Type B pancreatic cell (in vitro differentiated cells): ENCODE measurements at regions not wholly inside any gene's neighbourhood (a gene's known extent, or its start where the extent isn't known, plus 50 kb on each side); places are given as distances from the start of the nearest gene placed in this dataset.
"Not testable (repeated sequence)": the region's sequence is repeated elsewhere in the genome, so short reads cannot be mapped to it uniquely, and the experiment has no call there.

ENCODE experiments used
- DNase-seq: peaks from one replicate; pipeline ENCODE4 v3.0.0; 2021; ENCODE audit warnings: mixed read lengths; ENCODE audit not compliant: unreplicated experiment; ENCODE audit errors: extremely low spot score
- H3K27ac Mint-ChIP-seq: 2 replicates; pipeline ENCODE4 v1.8.0; 2021; ENCODE audit warnings: mild to moderate bottlenecking, mixed read lengths
- H3K27me3 Mint-ChIP-seq: 2 replicates; pipeline ENCODE4 v1.8.0; 2021; ENCODE audit warnings: mixed read lengths
- H3K36me3 Mint-ChIP-seq: 2 replicates; pipeline ENCODE4 v1.8.0; 2021; ENCODE audit warnings: mixed read lengths
- H3K4me1 Mint-ChIP-seq: one replicate; pipeline ENCODE4 v1.8.0; 2021; ENCODE audit warnings: mixed read lengths; ENCODE audit not compliant: unreplicated experiment
- H3K4me3 Mint-ChIP-seq: 2 replicates; pipeline ENCODE4 v1.8.0; 2021; ENCODE audit warnings: mild to moderate bottlenecking, mixed read lengths
- H3K9me3 Mint-ChIP-seq: 2 replicates; pipeline ENCODE4 v1.8.0; 2021; ENCODE audit warnings: mixed read lengths
- TF ChIP-seq, protein P1 (sequence below): fragments of 200-600 bp; sonication (generic); conservative IDR thresholded peaks from 2 replicates; pipeline ENCODE4 v1.5.0; 2021; ENCODE audit warnings: antibody characterized with exemption, mild to moderate bottlenecking

DNA sequence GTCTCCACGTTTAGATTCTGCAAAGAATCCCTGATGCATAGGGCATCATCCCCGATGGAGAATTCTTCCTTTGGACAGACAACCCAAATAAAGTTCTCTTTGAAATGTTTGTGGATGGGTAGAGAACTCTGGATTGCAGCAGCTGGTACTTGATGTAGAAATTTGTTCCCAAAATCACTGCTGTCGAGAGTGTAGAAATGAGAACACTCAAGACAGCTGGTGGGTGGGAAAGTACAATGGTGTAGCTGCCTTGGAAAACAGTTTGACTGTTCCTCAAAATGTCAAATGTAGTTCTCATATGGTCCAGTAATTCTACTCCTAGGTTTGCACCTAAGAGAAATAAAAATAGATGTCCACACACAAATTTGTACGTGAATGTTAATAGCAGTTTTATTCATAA, 671.5 kb upstream of the TMEM132C start:
- TF ChIP-seq, protein P1, sequence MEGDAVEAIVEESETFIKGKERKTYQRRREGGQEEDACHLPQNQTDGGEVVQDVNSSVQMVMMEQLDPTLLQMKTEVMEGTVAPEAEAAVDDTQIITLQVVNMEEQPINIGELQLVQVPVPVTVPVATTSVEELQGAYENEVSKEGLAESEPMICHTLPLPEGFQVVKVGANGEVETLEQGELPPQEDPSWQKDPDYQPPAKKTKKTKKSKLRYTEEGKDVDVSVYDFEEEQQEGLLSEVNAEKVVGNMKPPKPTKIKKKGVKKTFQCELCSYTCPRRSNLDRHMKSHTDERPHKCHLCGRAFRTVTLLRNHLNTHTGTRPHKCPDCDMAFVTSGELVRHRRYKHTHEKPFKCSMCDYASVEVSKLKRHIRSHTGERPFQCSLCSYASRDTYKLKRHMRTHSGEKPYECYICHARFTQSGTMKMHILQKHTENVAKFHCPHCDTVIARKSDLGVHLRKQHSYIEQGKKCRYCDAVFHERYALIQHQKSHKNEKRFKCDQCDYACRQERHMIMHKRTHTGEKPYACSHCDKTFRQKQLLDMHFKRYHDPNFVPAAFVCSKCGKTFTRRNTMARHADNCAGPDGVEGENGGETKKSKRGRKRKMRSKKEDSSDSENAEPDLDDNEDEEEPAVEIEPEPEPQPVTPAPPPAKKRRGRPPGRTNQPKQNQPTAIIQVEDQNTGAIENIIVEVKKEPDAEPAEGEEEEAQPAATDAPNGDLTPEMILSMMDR: no peak
- peaks cover 40% of the 10 kb centered on the region for H3K4me1 Mint-ChIP-seq
- H3K9me3 Mint-ChIP-seq: no peaks in the 10 kb centered on the region
- no peak overlapping the region for H3K27ac Mint-ChIP-seq
- H3K4me3 Mint-ChIP-seq: no peak overlapping the region
- DNase-seq: no peak
- H3K27me3 Mint-ChIP-seq: peaks cover 8% of the 10 kb centered on the region
- H3K36me3 Mint-ChIP-seq: no peaks in the 10 kb centered on the region

DNA sequence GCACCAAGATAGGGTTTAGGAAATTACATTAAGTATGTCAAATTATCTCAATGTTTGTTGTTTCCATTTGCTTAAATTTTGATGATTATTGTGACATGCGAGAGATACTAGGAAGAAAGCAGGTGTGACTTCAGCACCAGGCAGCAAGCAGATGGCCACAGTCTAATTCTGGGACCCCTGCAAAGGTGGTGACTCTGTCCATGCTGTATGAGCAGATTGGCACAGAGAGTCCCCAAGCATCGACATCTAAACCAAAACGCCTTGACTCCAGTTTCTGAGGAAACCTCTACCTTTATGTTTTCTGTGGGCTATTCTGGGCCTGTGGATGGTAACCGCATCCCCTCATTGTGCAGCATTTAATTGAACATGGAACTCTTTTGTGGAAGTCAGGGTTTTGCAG, 670.1 kb upstream of the TMEM132C start:
- Mint-ChIP-seq H3K36me3 (no peaks in the 10 kb centered on the region), H3K4me3 (no peak overlapping the region), H3K4me1 (peaks cover 29% of the 10 kb centered on the region), H3K9me3 (no peaks in the 10 kb centered on the region), H3K27ac (no peak overlapping the region), H3K27me3 (peaks cover 6% of the 10 kb centered on the region)
- no peak for DNase-seq
- TF ChIP-seq, protein P1: no peak

DNA sequence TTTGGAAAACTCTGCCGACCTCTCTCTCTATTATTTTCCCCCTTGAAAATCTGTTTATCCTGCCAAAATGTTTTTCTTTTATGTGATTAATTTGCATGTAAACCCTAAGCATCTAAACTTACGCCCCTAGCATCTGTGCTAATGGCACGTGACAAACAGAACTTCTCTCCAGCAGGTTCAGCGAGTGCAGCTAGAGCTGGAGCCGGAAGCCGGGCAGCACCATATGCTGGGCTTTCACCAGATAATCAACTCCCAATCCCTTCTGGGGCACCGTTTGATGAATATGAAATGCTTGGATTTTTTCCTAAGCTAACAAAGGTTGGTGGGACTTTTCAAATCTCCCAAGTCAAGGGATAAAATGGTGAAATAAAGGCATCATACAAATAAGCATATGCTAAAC, 667.5 kb upstream of the TMEM132C start:
- no peaks in the 10 kb centered on the region for H3K27me3 Mint-ChIP-seq
- H3K36me3 Mint-ChIP-seq: no peaks in the 10 kb centered on the region
- peaks cover 9% of the 10 kb centered on the region for H3K4me1 Mint-ChIP-seq
- TF ChIP-seq, protein P1: no peak
- H3K9me3 Mint-ChIP-seq: no peaks in the 10 kb centered on the region
- no peak overlapping the region for H3K27ac Mint-ChIP-seq
- no peak for DNase-seq
- H3K4me3 Mint-ChIP-seq: no peak overlapping the region

DNA sequence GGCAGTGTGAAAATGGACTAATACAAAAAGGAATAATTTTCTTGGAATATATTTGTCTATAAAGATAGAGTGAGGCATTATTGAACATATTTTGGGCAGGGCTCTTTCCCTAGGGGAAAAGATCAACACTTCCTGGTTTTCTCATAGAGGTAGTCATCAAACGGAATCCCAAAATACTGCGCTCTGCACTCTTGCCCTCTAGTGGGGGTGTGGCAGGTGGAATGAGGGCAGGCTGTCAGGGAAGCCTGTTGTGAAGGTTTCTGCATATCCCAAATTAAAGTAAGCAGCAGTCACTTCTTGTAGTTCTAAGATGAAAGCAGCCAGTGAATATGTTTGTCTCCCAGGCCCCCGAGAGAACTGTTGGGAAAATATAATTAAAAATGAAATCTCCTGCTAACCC, 666.8 kb upstream of the TMEM132C start:
- Mint-ChIP-seq H3K4me3 (no peak overlapping the region), H3K4me1 (peaks cover under 1% of the 10 kb centered on the region), H3K27ac (no peak overlapping the region), H3K27me3 (no peaks in the 10 kb centered on the region), H3K36me3 (no peaks in the 10 kb centered on the region), H3K9me3 (no peaks in the 10 kb centered on the region)
- TF ChIP-seq, protein P1: no peak
- DNase-seq: no peak

DNA sequence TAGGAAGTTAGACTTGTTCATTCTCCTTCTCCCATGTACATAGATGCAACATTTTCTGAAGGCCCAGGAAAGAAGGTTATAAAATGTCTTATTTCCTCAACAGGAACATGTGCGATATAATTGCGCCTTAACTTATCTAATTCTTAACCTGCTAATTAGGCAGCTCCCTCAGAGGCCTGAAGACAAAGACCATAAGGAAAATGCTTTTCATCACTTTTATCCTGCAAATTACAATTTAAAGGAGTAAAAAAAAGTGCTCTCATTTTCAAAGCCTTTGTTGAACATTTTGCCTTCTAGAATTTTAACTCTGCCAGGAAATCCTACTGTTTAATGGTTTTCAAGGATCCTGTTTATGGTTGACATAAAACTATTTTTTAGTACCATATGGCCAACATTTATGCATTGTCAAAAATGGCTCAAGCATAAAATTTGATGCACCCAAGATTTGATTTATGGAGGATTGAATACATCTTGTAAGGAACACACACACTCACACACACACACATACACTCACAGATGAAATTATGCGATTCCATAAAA, 660.4 kb upstream of the TMEM132C start:
- Mint-ChIP-seq H3K27ac (no peak overlapping the region), H3K4me3 (no peak overlapping the region), H3K4me1 (no peaks in the 10 kb centered on the region), H3K9me3 (no peaks in the 10 kb centered on the region), H3K36me3 (no peaks in the 10 kb centered on the region), H3K27me3 (no peaks in the 10 kb centered on the region)
- TF ChIP-seq, protein P1: no peak
- no peak for DNase-seq

DNA sequence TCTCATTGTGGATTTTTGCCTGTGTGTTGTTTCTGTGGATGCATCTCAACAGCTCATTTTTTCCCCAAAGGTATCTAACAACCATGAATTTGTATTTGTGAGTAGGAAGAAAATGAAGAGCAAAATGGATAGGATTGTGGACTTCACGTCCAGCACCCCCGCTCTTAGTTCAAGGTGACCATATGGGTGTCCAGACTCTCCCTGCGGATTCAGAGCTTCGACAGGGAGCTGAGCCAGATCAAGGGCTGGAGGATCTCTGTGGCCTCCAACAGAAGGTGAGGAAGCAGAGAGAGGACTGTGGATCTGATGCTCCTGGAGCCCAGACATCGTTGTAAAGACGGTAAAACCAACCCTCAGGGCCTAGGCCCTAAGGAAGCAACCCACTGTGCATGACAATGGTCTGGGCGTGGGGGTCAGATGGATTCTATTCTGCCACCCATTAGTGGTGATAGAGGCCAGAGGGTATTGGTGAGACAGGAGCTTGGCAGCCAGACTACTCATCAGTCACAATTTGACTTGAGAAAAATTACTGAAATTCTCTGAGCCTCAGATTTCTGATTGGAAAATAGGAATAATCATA, 659.7 kb upstream of the TMEM132C start:
- no peaks in the 10 kb centered on the region for H3K36me3 Mint-ChIP-seq
- no peak overlapping the region for H3K4me3 Mint-ChIP-seq
- DNase-seq: no peak
- H3K27me3 Mint-ChIP-seq: no peaks in the 10 kb centered on the region
- TF ChIP-seq, protein P1: no peak
- no peaks in the 10 kb centered on the region for H3K9me3 Mint-ChIP-seq
- no peak overlapping the region for H3K27ac Mint-ChIP-seq
- no peaks in the 10 kb centered on the region for H3K4me1 Mint-ChIP-seq

DNA sequence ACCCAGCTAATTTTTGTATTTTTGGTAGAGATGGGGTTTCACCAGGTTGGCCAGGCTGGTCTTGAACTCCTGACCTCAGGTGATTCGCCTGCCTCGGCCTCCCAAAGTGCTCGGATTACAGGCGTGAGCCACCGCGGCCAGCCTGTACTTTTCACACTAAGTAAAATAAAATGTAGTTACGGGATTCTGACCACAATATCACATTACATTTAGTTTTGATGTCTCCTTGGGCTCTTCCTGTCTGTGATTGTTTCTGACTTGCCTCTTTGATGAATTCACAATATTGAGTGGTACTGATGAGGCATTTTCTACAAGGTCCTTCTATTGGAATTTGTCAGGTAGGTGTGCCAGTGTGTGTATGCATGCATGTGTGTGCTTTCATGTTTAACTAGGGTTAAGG, 658.6 kb upstream of the TMEM132C start:
- not testable (repeated sequence) for H3K4me1 Mint-ChIP-seq, H3K27me3 Mint-ChIP-seq, DNase-seq, H3K4me3 Mint-ChIP-seq, H3K36me3 Mint-ChIP-seq, H3K9me3 Mint-ChIP-seq, H3K27ac Mint-ChIP-seq
